ENCODE measurements at regions not wholly inside any gene's neighbourhood (a gene's known extent, or its start where the extent isn't known, plus 50 kb on each side); places are given as distances from the start of the nearest gene placed in this dataset.

GRCh38 chr10:21202776-21203462 is 305.8 kb upstream of the NEBL start:
- Mint-ChIP-seq H3K4me3 (ENCODE audit: low read depth, unreplicated experiment) (no peak overlapping the region), H3K9me3 (ENCODE audit: low read depth, unreplicated experiment) (peaks cover 2% of the 10 kb centered on the region), H3K27ac (ENCODE audit: unreplicated experiment) (no peak overlapping the region), H3K27me3 (ENCODE audit: unreplicated experiment) (no peaks in the 10 kb centered on the region), H3K36me3 (ENCODE audit: insufficient read depth, unreplicated experiment) (no peaks in the 10 kb centered on the region), H3K4me1 (ENCODE audit: low read depth, unreplicated experiment) (no peaks in the 10 kb centered on the region)
- CTCF ChIA-PET: no interaction called here
- intact Hi-C loops (cut with micrococcal nuclease; ENCODE audit: unreplicated experiment): no loop called here
- DNase-seq: no peak
- BruUV-seq (replicated peaks): no TSS peak
- TF ChIP-seq CTCF (IDR thresholded peaks at IDR 0.05; ENCODE audit: unreplicated experiment): no peak

- intact Hi-C loops (cut with micrococcal nuclease; ENCODE audit: unreplicated experiment): no loop called here
- H3K4me3 Mint-ChIP-seq (ENCODE audit: low read depth, unreplicated experiment): no peak overlapping the region
- peaks cover 5% of the 10 kb centered on the region for H3K36me3 Mint-ChIP-seq (ENCODE audit: insufficient read depth, unreplicated experiment)
- H3K4me1 Mint-ChIP-seq (ENCODE audit: low read depth, unreplicated experiment): peaks cover 10% of the 10 kb centered on the region
- BruUV-seq (replicated peaks): no TSS peak
- peaks cover 4% of the 10 kb centered on the region for H3K9me3 Mint-ChIP-seq (ENCODE audit: low read depth, unreplicated experiment)
- H3K27ac Mint-ChIP-seq (ENCODE audit: unreplicated experiment): no peak overlapping the region
- no peaks in the 10 kb centered on the region for H3K27me3 Mint-ChIP-seq (ENCODE audit: unreplicated experiment)
- no peak for DNase-seq
- CTCF ChIA-PET: interaction anchor here (1.0 kb wide), 1 partner anchor 29 kb away, joined by 3 read pairs; no protein-coding TSS in a partner anchor
- no peak for TF ChIP-seq CTCF (IDR thresholded peaks at IDR 0.05; ENCODE audit: unreplicated experiment)
Observed at GRCh38 chr10:21199501-21199900, 302.4 kb upstream of the NEBL start.

GRCh38 chr10:21197838-21198237 is 300.7 kb upstream of the NEBL start:
- no peak overlapping the region for H3K4me3 Mint-ChIP-seq (ENCODE audit: low read depth, unreplicated experiment)
- H3K27me3 Mint-ChIP-seq (ENCODE audit: unreplicated experiment): no peaks in the 10 kb centered on the region
- no peak for TF ChIP-seq CTCF (IDR thresholded peaks at IDR 0.05; ENCODE audit: unreplicated experiment)
- no peak overlapping the region for H3K27ac Mint-ChIP-seq (ENCODE audit: unreplicated experiment)
- CTCF ChIA-PET: no interaction called here
- H3K4me1 Mint-ChIP-seq (ENCODE audit: low read depth, unreplicated experiment): peaks cover 18% of the 10 kb centered on the region
- DNase-seq: no peak
- BruUV-seq (replicated peaks): no TSS peak
- peaks cover 4% of the 10 kb centered on the region for H3K9me3 Mint-ChIP-seq (ENCODE audit: low read depth, unreplicated experiment)
- intact Hi-C loops (cut with micrococcal nuclease; ENCODE audit: unreplicated experiment): no loop called here
- peaks cover 5% of the 10 kb centered on the region for H3K36me3 Mint-ChIP-seq (ENCODE audit: insufficient read depth, unreplicated experiment)

GRCh38 chr10:21196822-21197395 is 299.8 kb upstream of the NEBL start:
- CTCF ChIA-PET: no interaction called here
- Mint-ChIP-seq H3K27me3 (ENCODE audit: unreplicated experiment) (no peaks in the 10 kb centered on the region), H3K36me3 (ENCODE audit: insufficient read depth, unreplicated experiment) (peaks cover 5% of the 10 kb centered on the region), H3K27ac (ENCODE audit: unreplicated experiment) (no peak overlapping the region), H3K9me3 (ENCODE audit: low read depth, unreplicated experiment) (peaks cover 4% of the 10 kb centered on the region), H3K4me1 (ENCODE audit: low read depth, unreplicated experiment) (peaks cover 24% of the 10 kb centered on the region), H3K4me3 (ENCODE audit: low read depth, unreplicated experiment) (no peak overlapping the region)
- BruUV-seq (replicated peaks): no TSS peak
- intact Hi-C loops (cut with micrococcal nuclease; ENCODE audit: unreplicated experiment): no loop called here
- TF ChIP-seq CTCF (IDR thresholded peaks at IDR 0.05; ENCODE audit: unreplicated experiment): no peak
- no peak for DNase-seq
